ENCODE measurements at regions not wholly inside any gene's neighbourhood (a gene's known extent, or its start where the extent isn't known, plus 50 kb on each side); places are given as distances from the start of the nearest gene placed in this dataset.

- DNase-seq = no peak
Observed at GRCh38 chr12:60391051-60391450, 795.2 kb downstream of the SLC16A7 start.

GRCh38 chr12:60391791-60392190, 796.0 kb downstream of the SLC16A7 start:
- no peak for DNase-seq

- DNase-seq = no peak
Observed at GRCh38 chr12:60393093-60393492, 797.3 kb downstream of the SLC16A7 start.

- no peak for DNase-seq
Observed at GRCh38 chr12:60394665-60395064, 798.8 kb downstream of the SLC16A7 start.

- no peak for DNase-seq
Observed at GRCh38 chr12:60398547-60398946, 802.7 kb downstream of the SLC16A7 start.

GRCh38 chr12:60399064-60399463, 803.2 kb downstream of the SLC16A7 start:
- no peak for DNase-seq

- no peak for DNase-seq
Observed at GRCh38 chr12:60402996-60403395, 807.2 kb downstream of the SLC16A7 start.

GRCh38 chr12:60415351-60415750, 819.5 kb downstream of the SLC16A7 start:
- no peak for DNase-seq

GRCh38 chr12:60419986-60420385, 824.2 kb downstream of the SLC16A7 start:
- no peak for DNase-seq

GRCh38 chr12:60421741-60422140, 825.9 kb downstream of the SLC16A7 start:
- no peak for DNase-seq

- no peak for DNase-seq
Observed at GRCh38 chr12:60437297-60437696, 841.5 kb downstream of the SLC16A7 start.

- no peak for DNase-seq
Observed at GRCh38 chr12:60441577-60441976, 845.7 kb downstream of the SLC16A7 start.

GRCh38 chr12:60451457-60451856, 855.6 kb downstream of the SLC16A7 start:
- DNase-seq = no peak

- no peak for DNase-seq
Observed at GRCh38 chr12:60465060-60465459, 869.2 kb downstream of the SLC16A7 start.

GRCh38 chr12:60468546-60468945, 872.7 kb downstream of the SLC16A7 start:
- no peak for DNase-seq

GRCh38 chr12:60475825-60476224, 880.0 kb downstream of the SLC16A7 start:
- DNase-seq = no peak

- DNase-seq = no peak
Observed at GRCh38 chr12:60487284-60487683, 891.5 kb downstream of the SLC16A7 start.

- no peak for DNase-seq
Observed at GRCh38 chr12:60489071-60489470, 893.2 kb downstream of the SLC16A7 start.

GRCh38 chr12:60494244-60494643, 898.4 kb downstream of the SLC16A7 start:
- peak; percentile 56 for DNase-seq

- DNase-seq = no peak
Observed at GRCh38 chr12:60498656-60499055, 902.8 kb downstream of the SLC16A7 start.

GRCh38 chr12:60501124-60501729, 905.4 kb downstream of the SLC16A7 start:
- DNase-seq = no peak

- DNase-seq = no peak
Observed at GRCh38 chr12:60522684-60523400, 927.0 kb downstream of the SLC16A7 start.

GRCh38 chr12:60529261-60529660, 933.4 kb downstream of the SLC16A7 start:
- no peak for DNase-seq

GRCh38 chr12:60529723-60530122, 933.9 kb downstream of the SLC16A7 start:
- DNase-seq = no peak

- no peak for DNase-seq
Observed at GRCh38 chr12:60535363-60535762, 939.5 kb downstream of the SLC16A7 start.

Measured in NCI-H510A treated with DMSO at 0.1 percent for 48 hours (cell line).